H1 (cell line): ENCODE measurements at regions not wholly inside any gene's neighbourhood (a gene's known extent, or its start where the extent isn't known, plus 50 kb on each side); places are given as distances from the start of the nearest gene placed in this dataset.

Experiments used
- CBX5 ChIP-seq: fragments of 300-800, 300-1000 bp; sonication (generic); IDR thresholded peaks from 2 replicates; pipeline ENCODE4 v1.7.1; 2016; ENCODE audit warnings: antibody characterized with exemption, low read length, low read depth
- CEBPB ChIP-seq: IDR thresholded peaks from 2 replicates; pipeline ENCODE4 v1.6.1; 2012; ENCODE audit warnings: low read depth, low read length
- MAFK ChIP-seq: IDR thresholded peaks from 2 replicates; pipeline ENCODE4 v1.6.1; 2012; ENCODE audit warnings: low read depth, mild to moderate bottlenecking, improper control_type of control experiment, low read length
- RBBP5 ChIP-seq: IDR thresholded peaks from 2 replicates; pipeline ENCODE4 v1.7.1; 2012; ENCODE audit warnings: low read depth, mild to moderate bottlenecking, inconsistent platforms, low read length, moderate library complexity, borderline replicate concordance
- RFX5 ChIP-seq: IDR thresholded peaks from 2 replicates; pipeline ENCODE4 v1.6.1; 2011; ENCODE audit warnings: low read depth, low read length, improper control_type of control experiment, borderline replicate concordance
- RXRA ChIP-seq: IDR thresholded peaks from 2 replicates; pipeline ENCODE4 v1.6.1; 2011; ENCODE audit warnings: low read depth, mild to moderate bottlenecking, low read length, moderate library complexity; ENCODE audit not compliant: insufficient read depth
- SAP30 ChIP-seq: fragments of 300-600 bp; sonication (generic); IDR thresholded peaks from 2 replicates; pipeline ENCODE4 v1.7.1; 2012; ENCODE audit warnings: low read length, moderate library complexity, mild to moderate bottlenecking, inconsistent platforms; ENCODE audit not compliant: insufficient read depth, insufficient replicate concordance
- SIN3A ChIP-seq, 2 experiments: IDR thresholded peaks in 1 of 2; conservative IDR thresholded peaks in 1 of 2; 2 replicates each; pipeline ENCODE4 v1.6.1; 2011 to 2012; ENCODE audit warnings: low read length in 2 of 2, improper control_type of control experiment in 1 of 2, low read depth in 1 of 2, mild to moderate bottlenecking in 1 of 2
- SIRT6 ChIP-seq: IDR thresholded peaks from one replicate; pipeline ENCODE4 v1.7.1; 2012; ENCODE audit warnings: low read length, inconsistent platforms
- TAF1 ChIP-seq: IDR thresholded peaks from 2 replicates; pipeline ENCODE4 v1.6.1; 2011; ENCODE audit warnings: mild to moderate bottlenecking, low read depth, low read length
- TF ChIP-seq, protein P1 (sequence below): fragments of 300-600 bp; sonication (generic); IDR thresholded peaks from 2 replicates; pipeline ENCODE4 v1.7.1; 2012; ENCODE audit warnings: low read length, moderate library complexity, mild to moderate bottlenecking, inconsistent platforms; ENCODE audit not compliant: insufficient replicate concordance
- TF ChIP-seq, protein P2 (sequence below): IDR thresholded peaks from 2 replicates; pipeline ENCODE4 v1.6.1; 2012; ENCODE audit warnings: inconsistent platforms

GRCh38 chr10:26950934-26951333 lies 90.2 kb upstream of the ABI1 start (continued):
- TF ChIP-seq, protein P1, sequence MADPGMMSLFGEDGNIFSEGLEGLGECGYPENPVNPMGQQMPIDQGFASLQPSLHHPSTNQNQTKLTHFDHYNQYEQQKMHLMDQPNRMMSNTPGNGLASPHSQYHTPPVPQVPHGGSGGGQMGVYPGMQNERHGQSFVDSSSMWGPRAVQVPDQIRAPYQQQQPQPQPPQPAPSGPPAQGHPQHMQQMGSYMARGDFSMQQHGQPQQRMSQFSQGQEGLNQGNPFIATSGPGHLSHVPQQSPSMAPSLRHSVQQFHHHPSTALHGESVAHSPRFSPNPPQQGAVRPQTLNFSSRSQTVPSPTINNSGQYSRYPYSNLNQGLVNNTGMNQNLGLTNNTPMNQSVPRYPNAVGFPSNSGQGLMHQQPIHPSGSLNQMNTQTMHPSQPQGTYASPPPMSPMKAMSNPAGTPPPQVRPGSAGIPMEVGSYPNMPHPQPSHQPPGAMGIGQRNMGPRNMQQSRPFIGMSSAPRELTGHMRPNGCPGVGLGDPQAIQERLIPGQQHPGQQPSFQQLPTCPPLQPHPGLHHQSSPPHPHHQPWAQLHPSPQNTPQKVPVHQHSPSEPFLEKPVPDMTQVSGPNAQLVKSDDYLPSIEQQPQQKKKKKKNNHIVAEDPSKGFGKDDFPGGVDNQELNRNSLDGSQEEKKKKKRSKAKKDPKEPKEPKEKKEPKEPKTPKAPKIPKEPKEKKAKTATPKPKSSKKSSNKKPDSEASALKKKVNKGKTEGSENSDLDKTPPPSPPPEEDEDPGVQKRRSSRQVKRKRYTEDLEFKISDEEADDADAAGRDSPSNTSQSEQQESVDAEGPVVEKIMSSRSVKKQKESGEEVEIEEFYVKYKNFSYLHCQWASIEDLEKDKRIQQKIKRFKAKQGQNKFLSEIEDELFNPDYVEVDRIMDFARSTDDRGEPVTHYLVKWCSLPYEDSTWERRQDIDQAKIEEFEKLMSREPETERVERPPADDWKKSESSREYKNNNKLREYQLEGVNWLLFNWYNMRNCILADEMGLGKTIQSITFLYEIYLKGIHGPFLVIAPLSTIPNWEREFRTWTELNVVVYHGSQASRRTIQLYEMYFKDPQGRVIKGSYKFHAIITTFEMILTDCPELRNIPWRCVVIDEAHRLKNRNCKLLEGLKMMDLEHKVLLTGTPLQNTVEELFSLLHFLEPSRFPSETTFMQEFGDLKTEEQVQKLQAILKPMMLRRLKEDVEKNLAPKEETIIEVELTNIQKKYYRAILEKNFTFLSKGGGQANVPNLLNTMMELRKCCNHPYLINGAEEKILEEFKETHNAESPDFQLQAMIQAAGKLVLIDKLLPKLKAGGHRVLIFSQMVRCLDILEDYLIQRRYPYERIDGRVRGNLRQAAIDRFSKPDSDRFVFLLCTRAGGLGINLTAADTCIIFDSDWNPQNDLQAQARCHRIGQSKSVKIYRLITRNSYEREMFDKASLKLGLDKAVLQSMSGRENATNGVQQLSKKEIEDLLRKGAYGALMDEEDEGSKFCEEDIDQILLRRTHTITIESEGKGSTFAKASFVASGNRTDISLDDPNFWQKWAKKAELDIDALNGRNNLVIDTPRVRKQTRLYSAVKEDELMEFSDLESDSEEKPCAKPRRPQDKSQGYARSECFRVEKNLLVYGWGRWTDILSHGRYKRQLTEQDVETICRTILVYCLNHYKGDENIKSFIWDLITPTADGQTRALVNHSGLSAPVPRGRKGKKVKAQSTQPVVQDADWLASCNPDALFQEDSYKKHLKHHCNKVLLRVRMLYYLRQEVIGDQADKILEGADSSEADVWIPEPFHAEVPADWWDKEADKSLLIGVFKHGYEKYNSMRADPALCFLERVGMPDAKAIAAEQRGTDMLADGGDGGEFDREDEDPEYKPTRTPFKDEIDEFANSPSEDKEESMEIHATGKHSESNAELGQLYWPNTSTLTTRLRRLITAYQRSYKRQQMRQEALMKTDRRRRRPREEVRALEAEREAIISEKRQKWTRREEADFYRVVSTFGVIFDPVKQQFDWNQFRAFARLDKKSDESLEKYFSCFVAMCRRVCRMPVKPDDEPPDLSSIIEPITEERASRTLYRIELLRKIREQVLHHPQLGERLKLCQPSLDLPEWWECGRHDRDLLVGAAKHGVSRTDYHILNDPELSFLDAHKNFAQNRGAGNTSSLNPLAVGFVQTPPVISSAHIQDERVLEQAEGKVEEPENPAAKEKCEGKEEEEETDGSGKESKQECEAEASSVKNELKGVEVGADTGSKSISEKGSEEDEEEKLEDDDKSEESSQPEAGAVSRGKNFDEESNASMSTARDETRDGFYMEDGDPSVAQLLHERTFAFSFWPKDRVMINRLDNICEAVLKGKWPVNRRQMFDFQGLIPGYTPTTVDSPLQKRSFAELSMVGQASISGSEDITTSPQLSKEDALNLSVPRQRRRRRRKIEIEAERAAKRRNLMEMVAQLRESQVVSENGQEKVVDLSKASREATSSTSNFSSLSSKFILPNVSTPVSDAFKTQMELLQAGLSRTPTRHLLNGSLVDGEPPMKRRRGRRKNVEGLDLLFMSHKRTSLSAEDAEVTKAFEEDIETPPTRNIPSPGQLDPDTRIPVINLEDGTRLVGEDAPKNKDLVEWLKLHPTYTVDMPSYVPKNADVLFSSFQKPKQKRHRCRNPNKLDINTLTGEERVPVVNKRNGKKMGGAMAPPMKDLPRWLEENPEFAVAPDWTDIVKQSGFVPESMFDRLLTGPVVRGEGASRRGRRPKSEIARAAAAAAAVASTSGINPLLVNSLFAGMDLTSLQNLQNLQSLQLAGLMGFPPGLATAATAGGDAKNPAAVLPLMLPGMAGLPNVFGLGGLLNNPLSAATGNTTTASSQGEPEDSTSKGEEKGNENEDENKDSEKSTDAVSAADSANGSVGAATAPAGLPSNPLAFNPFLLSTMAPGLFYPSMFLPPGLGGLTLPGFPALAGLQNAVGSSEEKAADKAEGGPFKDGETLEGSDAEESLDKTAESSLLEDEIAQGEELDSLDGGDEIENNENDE = no peak
- TF ChIP-seq SIN3A (conservative IDR thresholded peaks at IDR 0.05 in 1 of 2, IDR thresholded peaks at IDR 0.05 in 1 of 2; ENCODE audit: low read depth in 1 of 2, low read length in 2 of 2) (no peak), MAFK (no peak), SIRT6 (no peak), TAF1 (no peak), CEBPB (no peak), CBX5 (no peak), RBBP5 (no peak), RXRA (no peak), RFX5 (no peak), SAP30 (no peak)
- TF ChIP-seq, protein P2, sequence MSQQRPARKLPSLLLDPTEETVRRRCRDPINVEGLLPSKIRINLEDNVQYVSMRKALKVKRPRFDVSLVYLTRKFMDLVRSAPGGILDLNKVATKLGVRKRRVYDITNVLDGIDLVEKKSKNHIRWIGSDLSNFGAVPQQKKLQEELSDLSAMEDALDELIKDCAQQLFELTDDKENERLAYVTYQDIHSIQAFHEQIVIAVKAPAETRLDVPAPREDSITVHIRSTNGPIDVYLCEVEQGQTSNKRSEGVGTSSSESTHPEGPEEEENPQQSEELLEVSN = no peak
